ENCODE measurements at regions not wholly inside any gene's neighbourhood (a gene's known extent, or its start where the extent isn't known, plus 50 kb on each side); places are given as distances from the start of the nearest gene placed in this dataset.
"Not testable (repeated sequence)": the region's sequence is repeated elsewhere in the genome, so short reads cannot be mapped to it uniquely, and the experiment has no call there.

DNA sequence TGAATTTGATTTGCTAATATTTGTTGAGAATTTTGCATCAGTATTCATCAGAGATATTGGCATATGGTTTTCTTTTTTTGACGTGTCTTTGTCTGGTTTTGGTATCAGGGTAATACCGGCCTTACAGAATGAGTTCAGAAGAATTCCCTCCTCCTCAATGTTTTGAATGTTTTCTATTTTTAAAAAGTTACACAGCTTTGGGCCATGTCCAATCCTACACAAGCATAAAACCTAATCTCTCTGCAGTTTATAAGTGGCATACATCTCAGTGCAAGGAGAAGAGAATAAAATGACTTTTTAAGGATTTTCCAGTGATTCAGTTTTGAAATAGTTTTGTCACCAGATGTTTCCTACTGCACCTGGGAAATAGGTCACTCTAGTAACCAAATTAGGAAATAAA, 185.5 kb downstream of the COL12A1 start:
- Histone ChIP-seq H3K4me1 (peaks cover 0 to 16% (median 5%) of the 10 kb centered on the region in 4 donors), H3K9me3 (no peaks in the 10 kb centered on the region), H3K27ac (no peak overlapping the region), H3K27me3 (no peaks in the 10 kb centered on the region), H3K4me3 (no peak overlapping the region), H3K36me3 (no peaks in the 10 kb centered on the region)
- DNase-seq, result no peak
- TF ChIP-seq, protein P1, sequence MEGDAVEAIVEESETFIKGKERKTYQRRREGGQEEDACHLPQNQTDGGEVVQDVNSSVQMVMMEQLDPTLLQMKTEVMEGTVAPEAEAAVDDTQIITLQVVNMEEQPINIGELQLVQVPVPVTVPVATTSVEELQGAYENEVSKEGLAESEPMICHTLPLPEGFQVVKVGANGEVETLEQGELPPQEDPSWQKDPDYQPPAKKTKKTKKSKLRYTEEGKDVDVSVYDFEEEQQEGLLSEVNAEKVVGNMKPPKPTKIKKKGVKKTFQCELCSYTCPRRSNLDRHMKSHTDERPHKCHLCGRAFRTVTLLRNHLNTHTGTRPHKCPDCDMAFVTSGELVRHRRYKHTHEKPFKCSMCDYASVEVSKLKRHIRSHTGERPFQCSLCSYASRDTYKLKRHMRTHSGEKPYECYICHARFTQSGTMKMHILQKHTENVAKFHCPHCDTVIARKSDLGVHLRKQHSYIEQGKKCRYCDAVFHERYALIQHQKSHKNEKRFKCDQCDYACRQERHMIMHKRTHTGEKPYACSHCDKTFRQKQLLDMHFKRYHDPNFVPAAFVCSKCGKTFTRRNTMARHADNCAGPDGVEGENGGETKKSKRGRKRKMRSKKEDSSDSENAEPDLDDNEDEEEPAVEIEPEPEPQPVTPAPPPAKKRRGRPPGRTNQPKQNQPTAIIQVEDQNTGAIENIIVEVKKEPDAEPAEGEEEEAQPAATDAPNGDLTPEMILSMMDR (IDR thresholded peaks at IDR 0.05), result no peak
- intact Hi-C loops (cut with DNase I; ENCODE audit: low total_unique reads), result no loop called here

DNA sequence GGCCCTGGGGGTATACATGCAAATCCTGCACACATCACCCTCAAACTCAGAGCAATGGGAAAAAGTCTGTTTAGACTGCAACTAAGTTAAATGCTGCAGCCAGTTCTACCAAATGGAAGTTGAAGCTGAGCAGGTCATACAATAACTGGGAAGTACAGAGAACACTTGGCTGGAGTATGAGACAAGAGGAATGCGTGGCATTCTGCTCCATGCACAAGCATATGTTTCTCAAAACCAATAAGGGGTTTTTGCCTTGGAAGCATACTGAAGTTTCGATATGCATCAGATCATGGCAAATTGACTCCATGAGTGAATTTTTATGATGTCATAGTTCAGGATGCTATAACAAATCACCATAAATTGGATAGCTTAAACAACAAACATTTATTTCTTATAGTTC, 193.8 kb downstream of the COL12A1 start:
- no peak overlapping the region for H3K4me3 ChIP-seq
- no peak for DNase-seq
- intact Hi-C loops (cut with DNase I; ENCODE audit: low total_unique reads), result no loop called here

DNA sequence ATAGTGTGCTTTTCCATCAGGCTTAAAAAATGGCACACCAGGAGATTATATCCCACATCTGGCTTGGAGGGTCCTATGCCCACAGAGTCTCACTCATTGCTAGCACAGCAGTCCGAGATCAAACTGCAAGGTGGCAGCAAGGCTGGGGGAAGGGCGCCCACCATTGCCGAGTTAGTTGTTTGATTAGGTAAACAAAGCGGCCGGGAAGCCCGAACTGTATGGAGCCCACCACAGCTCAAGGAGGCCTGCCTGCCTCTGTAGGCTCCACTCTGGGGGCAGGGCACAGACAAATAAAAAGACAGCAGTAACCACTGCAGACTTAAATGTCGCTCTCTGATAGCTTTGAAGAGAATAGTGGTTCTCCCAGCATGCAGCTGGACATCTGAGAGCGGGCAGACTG, 201.9 kb downstream of the COL12A1 start:
- DNase-seq; H3K27ac ChIP-seq; intact Hi-C loops (cut with DNase I; ENCODE audit: low total_unique reads); H3K27me3 ChIP-seq; H3K4me1 ChIP-seq; H3K36me3 ChIP-seq; H3K4me3 ChIP-seq: not testable (repeated sequence)
- H3K9me3 ChIP-seq, result peaks cover 0 to 19% (median 0%) of the 10 kb centered on the region in 3 donors

More for the DNA sequence above, 193.8 kb downstream of the COL12A1 start:
- Histone ChIP-seq H3K27me3 (no peaks in the 10 kb centered on the region), H3K4me1 (no peaks in the 10 kb centered on the region), H3K36me3 (no peaks in the 10 kb centered on the region), H3K9me3 (no peaks in the 10 kb centered on the region), H3K27ac (no peak overlapping the region)
- TF ChIP-seq, protein P1 (IDR thresholded peaks at IDR 0.05), result no peak

DNA sequence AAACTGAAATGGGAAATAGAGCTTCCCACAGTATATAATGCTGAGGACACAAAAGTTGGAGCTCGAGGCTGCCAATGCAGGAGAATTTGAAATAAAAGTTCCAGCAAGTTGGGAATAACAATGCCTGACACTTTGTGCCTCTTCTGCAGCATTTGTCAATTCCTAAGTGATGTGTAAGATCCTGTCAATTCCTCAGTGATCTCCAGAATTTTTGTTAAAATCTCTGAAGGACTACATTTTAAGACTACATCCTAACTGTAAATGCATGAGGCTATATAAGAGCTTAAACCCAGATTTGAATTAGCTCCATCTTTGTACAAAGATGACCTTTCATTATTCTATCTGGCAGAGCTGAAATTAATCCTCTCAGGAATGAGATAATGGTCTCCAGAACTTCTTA, 208.2 kb downstream of the COL12A1 start:
- DNase-seq, result no peak
- H3K9me3 ChIP-seq, result no peaks in the 10 kb centered on the region
- H3K4me1 ChIP-seq, result no peaks in the 10 kb centered on the region
- intact Hi-C loops (cut with DNase I; ENCODE audit: low total_unique reads), result no loop called here
- TF ChIP-seq, protein P1 (IDR thresholded peaks at IDR 0.05), result no peak
- no peak overlapping the region for H3K27ac ChIP-seq
- no peaks in the 10 kb centered on the region for H3K27me3 ChIP-seq
- H3K36me3 ChIP-seq, result no peaks in the 10 kb centered on the region
- H3K4me3 ChIP-seq, result no peak overlapping the region

DNA sequence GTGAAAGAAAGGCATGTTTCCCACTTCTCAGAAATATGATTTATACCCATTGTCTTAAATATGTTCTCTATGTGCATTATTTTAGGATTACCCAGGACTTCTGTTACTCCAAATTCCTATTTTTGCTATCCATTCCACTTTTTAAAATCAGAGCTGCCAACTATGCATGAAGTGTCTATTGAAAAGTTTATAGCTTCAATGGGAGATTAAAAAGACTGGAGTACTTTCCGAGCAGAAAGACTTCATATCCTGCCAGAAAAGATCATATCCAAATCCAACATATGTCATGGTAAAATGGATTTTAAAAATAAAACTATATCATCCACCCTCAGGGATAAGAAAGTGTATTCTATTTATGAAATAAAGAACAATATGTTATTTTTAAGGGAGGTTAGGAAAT, 212.7 kb downstream of the COL12A1 start:
- Histone ChIP-seq H3K9me3 (no peaks in the 10 kb centered on the region), H3K27ac (no peak overlapping the region), H3K4me3 (no peak overlapping the region), H3K36me3 (no peaks in the 10 kb centered on the region), H3K27me3 (no peaks in the 10 kb centered on the region), H3K4me1 (no peaks in the 10 kb centered on the region)
- TF ChIP-seq, protein P1 (IDR thresholded peaks at IDR 0.05), result no peak
- DNase-seq, result no peak
- intact Hi-C loops (cut with DNase I; ENCODE audit: low total_unique reads), result no loop called here

DNA sequence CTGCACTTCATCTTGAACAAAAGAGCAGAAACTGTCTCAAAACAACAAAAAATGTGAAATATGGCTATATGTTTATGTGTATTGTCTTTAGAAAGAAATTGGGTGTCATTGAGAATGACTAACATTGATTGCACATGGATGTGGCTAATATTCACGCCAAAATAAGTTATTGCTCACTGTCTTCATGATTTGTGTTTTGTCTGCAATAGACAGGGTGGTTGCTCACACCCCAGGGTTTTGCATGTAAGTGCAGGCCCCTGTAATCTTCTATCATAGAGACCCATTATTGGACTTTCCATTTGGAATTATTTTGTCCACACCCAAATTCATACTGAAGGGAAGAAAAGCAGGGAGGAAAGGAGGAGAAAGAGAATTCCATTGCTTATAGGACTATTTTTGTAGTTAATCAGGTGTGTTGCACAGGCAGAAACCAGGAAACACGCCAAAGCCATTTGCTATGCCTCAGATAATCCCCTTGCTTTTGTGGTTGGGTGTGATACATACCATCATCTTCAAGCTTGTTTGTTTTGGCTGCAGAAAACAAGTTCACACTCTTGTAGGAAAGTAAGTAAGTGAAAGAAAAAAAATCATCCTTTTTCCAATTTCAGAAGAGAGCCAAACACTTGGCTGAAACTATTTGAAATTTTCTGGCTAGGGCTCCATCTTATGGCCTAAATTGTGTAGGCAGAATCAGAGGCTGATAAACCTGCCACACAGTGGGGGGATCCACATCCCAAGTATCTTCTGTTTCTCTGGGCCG, 214.1 kb downstream of the COL12A1 start:
- intact Hi-C loops (cut with DNase I; ENCODE audit: low total_unique reads), result no loop called here
- no peak for DNase-seq

More for the DNA sequence above, 214.1 kb downstream of the COL12A1 start:
- Histone ChIP-seq H3K36me3 (no peaks in the 10 kb centered on the region), H3K27me3 (no peaks in the 10 kb centered on the region), H3K27ac (no peak overlapping the region), H3K4me3 (no peak overlapping the region), H3K4me1 (no peaks in the 10 kb centered on the region), H3K9me3 (peaks cover 0 to 6% (median 0%) of the 10 kb centered on the region in 3 donors)
- TF ChIP-seq, protein P1 (IDR thresholded peaks at IDR 0.05), result no peak
